Skin epidermis (tissue), 12 donors: ENCODE measurements at regions not wholly inside any gene's neighbourhood (a gene's known extent, or its start where the extent isn't known, plus 50 kb on each side); places are given as distances from the start of the nearest gene placed in this dataset.

ENCODE experiments used
- H3K27ac ChIP-seq, 21 experiments: fragments of 200-600 bp; sonication (generic) in 11 of 21; one replicate each; pipeline ENCODE4 v1.5.0; 2020; ENCODE audit warnings: mild to moderate bottlenecking in 3 of 21, inconsistent platforms in 2 of 21, moderate library complexity in 2 of 21
- H3K4me3 ChIP-seq, 7 experiments: fragments of 200-600 bp; sonication (generic) in 2 of 7; one replicate each; pipeline ENCODE4 v1.5.0; 2020; ENCODE audit warnings: inconsistent platforms in 2 of 7, mild to moderate bottlenecking in 2 of 7, moderate library complexity in 1 of 7

- Histone ChIP-seq H3K27ac (no peak overlapping the region), H3K4me3 (no peak overlapping the region)
Observed at GRCh38 chr10:84766923-84767322, 438.5 kb downstream of the CCSER2 start.

- no peak overlapping the region for H3K4me3 ChIP-seq
- H3K27ac ChIP-seq: no peak overlapping the region
Observed at GRCh38 chr10:84768132-84768531, 439.7 kb downstream of the CCSER2 start.

GRCh38 chr10:84770824-84771223 is 442.4 kb downstream of the CCSER2 start:
- no peak overlapping the region for H3K4me3 ChIP-seq
- H3K27ac ChIP-seq: no peak overlapping the region

GRCh38 chr10:84783386-84783785 is 455.0 kb downstream of the CCSER2 start:
- Histone ChIP-seq H3K4me3 (no peak overlapping the region), H3K27ac (no peak overlapping the region)

GRCh38 chr10:84783909-84784308 is 455.5 kb downstream of the CCSER2 start:
- Histone ChIP-seq H3K4me3 (no peak overlapping the region), H3K27ac (no peak overlapping the region)

GRCh38 chr10:84784749-84785148 is 456.4 kb downstream of the CCSER2 start:
- Histone ChIP-seq H3K27ac (no peak overlapping the region), H3K4me3 (no peak overlapping the region)

- H3K4me3 ChIP-seq: no peak overlapping the region
- H3K27ac ChIP-seq: no peak overlapping the region
Observed at GRCh38 chr10:84789026-84789425, 460.6 kb downstream of the CCSER2 start.

GRCh38 chr10:84798312-84798711 is 469.9 kb downstream of the CCSER2 start:
- H3K27ac ChIP-seq: no peak overlapping the region
- no peak overlapping the region for H3K4me3 ChIP-seq

GRCh38 chr10:84801156-84801555 is 472.8 kb downstream of the CCSER2 start:
- Histone ChIP-seq H3K4me3 (no peak overlapping the region), H3K27ac (no peak overlapping the region)

- H3K4me3 ChIP-seq: no peak overlapping the region
- H3K27ac ChIP-seq: no peak overlapping the region
Observed at GRCh38 chr10:84801916-84802315, 473.5 kb downstream of the CCSER2 start.

GRCh38 chr10:84805149-84805548 is 476.8 kb downstream of the CCSER2 start:
- Histone ChIP-seq H3K27ac (no peak overlapping the region), H3K4me3 (no peak overlapping the region)

- no peak overlapping the region for H3K4me3 ChIP-seq
- H3K27ac ChIP-seq: no peak overlapping the region
Observed at GRCh38 chr10:84811113-84811512, 482.7 kb downstream of the CCSER2 start.

GRCh38 chr10:84818961-84819360 is 490.6 kb downstream of the CCSER2 start:
- H3K4me3 ChIP-seq: no peak overlapping the region
- H3K27ac ChIP-seq: no peak overlapping the region

- H3K27ac ChIP-seq: no peak overlapping the region
Observed at GRCh38 chr10:84820120-84820519, 491.7 kb downstream of the CCSER2 start.

GRCh38 chr10:84820596-84820995 is 492.2 kb downstream of the CCSER2 start:
- Histone ChIP-seq H3K4me3 (no peak overlapping the region), H3K27ac (no peak overlapping the region)

More at GRCh38 chr10:84820120-84820519, 491.7 kb downstream of the CCSER2 start:
- H3K4me3 ChIP-seq: no peak overlapping the region

- Histone ChIP-seq H3K27ac (no peak overlapping the region), H3K4me3 (no peak overlapping the region)
Observed at GRCh38 chr10:84822931-84823630, 494.7 kb downstream of the CCSER2 start.

- no peak overlapping the region for H3K27ac ChIP-seq
- H3K4me3 ChIP-seq: no peak overlapping the region
Observed at GRCh38 chr10:84824525-84824924, 496.1 kb downstream of the CCSER2 start.

- H3K27ac ChIP-seq: no peak overlapping the region
- no peak overlapping the region for H3K4me3 ChIP-seq
Observed at GRCh38 chr10:84825330-84825729, 496.9 kb downstream of the CCSER2 start.

GRCh38 chr10:84826704-84827103 is 498.3 kb downstream of the CCSER2 start:
- no peak overlapping the region for H3K4me3 ChIP-seq
- H3K27ac ChIP-seq: no peak overlapping the region

GRCh38 chr10:84829131-84829530 is 500.7 kb downstream of the CCSER2 start:
- Histone ChIP-seq H3K27ac (no peak overlapping the region), H3K4me3 (no peak overlapping the region)

- no peak overlapping the region for H3K27ac ChIP-seq
- no peak overlapping the region for H3K4me3 ChIP-seq
Observed at GRCh38 chr10:84837041-84837812, 508.8 kb downstream of the CCSER2 start.
